ENCODE measurements at regions not wholly inside any gene's neighbourhood (a gene's known extent, or its start where the extent isn't known, plus 50 kb on each side); places are given as distances from the start of the nearest gene placed in this dataset.

GRCh38 chr5:16000056-16000455 lies 179.5 kb downstream of the MARCHF11 start:
- H3K36me3 ChIP-seq (ENCODE audit: control insufficient read depth, insufficient read depth, low read length): no peaks in the 10 kb centered on the region
- 0% methylated on average over 2 of the region's 2 CpGs for WGBS (ENCODE audit: insufficient coverage, low coverage, missing lambda C conversion rate)
- no peaks in the 10 kb centered on the region for H3K4me1 ChIP-seq (replicated peaks in 1 of 2; ENCODE audit: control insufficient read depth in 2 of 2, insufficient read depth in 2 of 2, low read length in 2 of 2)
- FAIRE-seq: no peak
- ATAC-seq: no peak
- no peak overlapping the region for H3K4me2 ChIP-seq (ENCODE audit: insufficient read depth, low read length)
- H3K27ac ChIP-seq (ENCODE audit: extremely low read depth, low read depth, low read length): no peak overlapping the region
- no peak for DNase-seq (ENCODE audit: extremely low read depth in 1 of 4, low spot score in 3 of 4)
- H2AFZ ChIP-seq (ENCODE audit: low read depth, low read length): no peak overlapping the region
- in situ Hi-C loops (cut with MboI): no loop called here
- intact Hi-C loops (cut with micrococcal nuclease): no loop called here
- H4K20me1 ChIP-seq (replicated peaks; ENCODE audit: control insufficient read depth, insufficient read depth, low read length): no peaks in the 10 kb centered on the region
- H3K9me1 ChIP-seq (ENCODE audit: control insufficient read depth, insufficient read depth, low read length): no peaks in the 10 kb centered on the region
- no peaks in the 10 kb centered on the region; the same call in 1 of the 2 replicates for H3K9me3 ChIP-seq (replicated peaks; ENCODE audit: control insufficient read depth, insufficient read depth, low read depth, low read length)
- no peak overlapping the region for H3K4me3 ChIP-seq
- no peaks in the 10 kb centered on the region for H3K79me2 ChIP-seq (ENCODE audit: control insufficient read depth, insufficient read depth, low read length)
- ChIA-PET CTCF (ENCODE audit: low intra/inter-chr PET ratio) (no interaction called here), POLR2A (no interaction called here)
- no peak overlapping the region for H3K9ac ChIP-seq (ENCODE audit: insufficient read depth in 1 of 2, low read depth in 2 of 2, low read length in 2 of 2)
- H3K27me3 ChIP-seq (ENCODE audit: control insufficient read depth in 2 of 2, insufficient read depth in 2 of 2, low read length in 2 of 2): no peaks in the 10 kb centered on the region
- no TSS peak for BruUV-seq (replicated peaks)
- TF ChIP-seq ZNF695 (CRISPR knock-in tag; IDR thresholded peaks at IDR 0.05) (no peak), ZNF277 (CRISPR knock-in tag; IDR thresholded peaks at IDR 0.05; ENCODE audit: borderline replicate concordance) (no peak), CBX5 (IDR thresholded peaks at IDR 0.05; ENCODE audit: borderline replicate concordance, low read depth) (no peak), RBM34 (IDR thresholded peaks at IDR 0.05; ENCODE audit: borderline replicate concordance, insufficient read depth, low read length) (no peak), HIVEP1 (CRISPR knock-in tag; IDR thresholded peaks at IDR 0.05) (no peak), SMAD3 (CRISPR knock-in tag; conservative IDR thresholded peaks at IDR 0.05) (no peak), FOS (IDR thresholded peaks at IDR 0.05; ENCODE audit: extremely low read depth, insufficient read length) (no peak), CTCFL (IDR thresholded peaks at IDR 0.05; ENCODE audit: borderline replicate concordance, insufficient read depth, low read depth, low read length, poor library complexity, severe bottlenecking) (no peak), ZNF140 (CRISPR knock-in tag; IDR thresholded peaks at IDR 0.05) (no peak), DACH1 (IDR thresholded peaks at IDR 0.05; ENCODE audit: partially characterized antibody) (no peak)
- TF ChIP-seq, protein P1, sequence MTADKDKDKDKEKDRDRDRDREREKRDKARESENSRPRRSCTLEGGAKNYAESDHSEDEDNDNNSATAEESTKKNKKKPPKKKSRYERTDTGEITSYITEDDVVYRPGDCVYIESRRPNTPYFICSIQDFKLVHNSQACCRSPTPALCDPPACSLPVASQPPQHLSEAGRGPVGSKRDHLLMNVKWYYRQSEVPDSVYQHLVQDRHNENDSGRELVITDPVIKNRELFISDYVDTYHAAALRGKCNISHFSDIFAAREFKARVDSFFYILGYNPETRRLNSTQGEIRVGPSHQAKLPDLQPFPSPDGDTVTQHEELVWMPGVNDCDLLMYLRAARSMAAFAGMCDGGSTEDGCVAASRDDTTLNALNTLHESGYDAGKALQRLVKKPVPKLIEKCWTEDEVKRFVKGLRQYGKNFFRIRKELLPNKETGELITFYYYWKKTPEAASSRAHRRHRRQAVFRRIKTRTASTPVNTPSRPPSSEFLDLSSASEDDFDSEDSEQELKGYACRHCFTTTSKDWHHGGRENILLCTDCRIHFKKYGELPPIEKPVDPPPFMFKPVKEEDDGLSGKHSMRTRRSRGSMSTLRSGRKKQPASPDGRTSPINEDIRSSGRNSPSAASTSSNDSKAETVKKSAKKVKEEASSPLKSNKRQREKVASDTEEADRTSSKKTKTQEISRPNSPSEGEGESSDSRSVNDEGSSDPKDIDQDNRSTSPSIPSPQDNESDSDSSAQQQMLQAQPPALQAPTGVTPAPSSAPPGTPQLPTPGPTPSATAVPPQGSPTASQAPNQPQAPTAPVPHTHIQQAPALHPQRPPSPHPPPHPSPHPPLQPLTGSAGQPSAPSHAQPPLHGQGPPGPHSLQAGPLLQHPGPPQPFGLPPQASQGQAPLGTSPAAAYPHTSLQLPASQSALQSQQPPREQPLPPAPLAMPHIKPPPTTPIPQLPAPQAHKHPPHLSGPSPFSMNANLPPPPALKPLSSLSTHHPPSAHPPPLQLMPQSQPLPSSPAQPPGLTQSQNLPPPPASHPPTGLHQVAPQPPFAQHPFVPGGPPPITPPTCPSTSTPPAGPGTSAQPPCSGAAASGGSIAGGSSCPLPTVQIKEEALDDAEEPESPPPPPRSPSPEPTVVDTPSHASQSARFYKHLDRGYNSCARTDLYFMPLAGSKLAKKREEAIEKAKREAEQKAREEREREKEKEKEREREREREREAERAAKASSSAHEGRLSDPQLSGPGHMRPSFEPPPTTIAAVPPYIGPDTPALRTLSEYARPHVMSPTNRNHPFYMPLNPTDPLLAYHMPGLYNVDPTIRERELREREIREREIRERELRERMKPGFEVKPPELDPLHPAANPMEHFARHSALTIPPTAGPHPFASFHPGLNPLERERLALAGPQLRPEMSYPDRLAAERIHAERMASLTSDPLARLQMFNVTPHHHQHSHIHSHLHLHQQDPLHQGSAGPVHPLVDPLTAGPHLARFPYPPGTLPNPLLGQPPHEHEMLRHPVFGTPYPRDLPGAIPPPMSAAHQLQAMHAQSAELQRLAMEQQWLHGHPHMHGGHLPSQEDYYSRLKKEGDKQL (CRISPR knock-in tag; IDR thresholded peaks at IDR 0.05; ENCODE audit: borderline replicate concordance): no peak
- TF ChIP-seq, protein P2, sequence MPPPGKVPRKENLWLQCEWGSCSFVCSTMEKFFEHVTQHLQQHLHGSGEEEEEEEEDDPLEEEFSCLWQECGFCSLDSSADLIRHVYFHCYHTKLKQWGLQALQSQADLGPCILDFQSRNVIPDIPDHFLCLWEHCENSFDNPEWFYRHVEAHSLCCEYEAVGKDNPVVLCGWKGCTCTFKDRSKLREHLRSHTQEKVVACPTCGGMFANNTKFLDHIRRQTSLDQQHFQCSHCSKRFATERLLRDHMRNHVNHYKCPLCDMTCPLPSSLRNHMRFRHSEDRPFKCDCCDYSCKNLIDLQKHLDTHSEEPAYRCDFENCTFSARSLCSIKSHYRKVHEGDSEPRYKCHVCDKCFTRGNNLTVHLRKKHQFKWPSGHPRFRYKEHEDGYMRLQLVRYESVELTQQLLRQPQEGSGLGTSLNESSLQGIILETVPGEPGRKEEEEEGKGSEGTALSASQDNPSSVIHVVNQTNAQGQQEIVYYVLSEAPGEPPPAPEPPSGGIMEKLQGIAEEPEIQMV (tag; conservative IDR thresholded peaks at IDR 0.05; ENCODE audit: low read depth): no peak

Measured in K562 (cell line).